T-helper 1 cell treated with Interleukin-12 subunit alpha and Interleukin-12 subunit beta and Interleukin-4 antibody, amounts not matched to agents 30 ng/mL and 1 ng/mL, for 36 hours (primary cell): ENCODE measurements at regions not wholly inside any gene's neighbourhood (a gene's known extent, or its start where the extent isn't known, plus 50 kb on each side); places are given as distances from the start of the nearest gene placed in this dataset.
"Not testable (repeated sequence)": the region's sequence is repeated elsewhere in the genome, so short reads cannot be mapped to it uniquely, and the experiment has no call there.

Experiments used
- intact Hi-C: fragments of 100-400 bp; cut with micrococcal nuclease; formaldehyde crosslinking; loops from one replicate; pipeline ENCODE4 v1.15.1; 2024

GRCh38 chr15:96984121-96984671 lies 653.7 kb downstream of the NR2F2 start:
- intact Hi-C loops, result not testable (repeated sequence)

DNA sequence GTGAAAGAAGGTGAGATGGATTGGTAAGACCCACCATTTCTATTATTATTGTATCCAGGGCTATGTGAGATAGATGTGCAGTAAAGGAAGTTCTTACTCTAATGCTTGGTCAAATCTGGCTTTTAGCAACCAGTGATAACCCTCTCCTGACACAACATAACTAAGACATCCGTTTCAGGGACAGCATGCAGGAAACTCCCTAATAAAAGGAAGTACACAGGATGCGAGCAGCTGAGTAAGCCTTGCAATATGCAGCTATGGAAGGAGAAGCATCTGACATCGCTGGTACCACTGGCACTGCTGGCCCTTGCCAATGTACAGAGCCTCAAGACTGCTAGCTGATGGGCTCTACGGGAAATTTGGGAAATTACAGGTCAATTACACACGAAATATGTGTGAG lies 662.3 kb downstream of the NR2F2 start:
- intact Hi-C loops, result no loop called here

DNA sequence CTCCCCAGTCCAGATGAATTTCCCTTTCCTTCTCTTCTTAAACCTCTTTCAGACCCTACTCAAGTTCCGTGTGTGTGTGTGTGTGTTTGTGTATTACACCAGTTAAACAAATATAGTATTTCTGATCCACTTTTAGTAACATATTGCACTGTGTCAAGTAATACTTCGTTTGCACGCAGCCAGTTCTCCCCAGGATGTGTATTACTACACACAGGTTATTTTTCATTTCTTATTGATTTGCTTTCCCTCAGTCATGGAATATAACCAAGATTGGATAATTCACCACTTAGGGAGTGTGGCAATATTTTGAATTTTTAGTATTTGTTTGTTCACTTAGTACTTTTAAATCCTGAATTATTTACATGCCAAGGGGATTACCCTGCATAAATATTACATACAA lies 667.0 kb downstream of the NR2F2 start:
- intact Hi-C loops, result no loop called here

GRCh38 chr15:97009031-97009431 lies 678.5 kb downstream of the NR2F2 start:
- intact Hi-C loops, result no loop called here

- intact Hi-C loops, result no loop called here
These were observed 682.5 kb downstream of the NR2F2 start for GRCh38 chr15:97012986-97013385.

DNA sequence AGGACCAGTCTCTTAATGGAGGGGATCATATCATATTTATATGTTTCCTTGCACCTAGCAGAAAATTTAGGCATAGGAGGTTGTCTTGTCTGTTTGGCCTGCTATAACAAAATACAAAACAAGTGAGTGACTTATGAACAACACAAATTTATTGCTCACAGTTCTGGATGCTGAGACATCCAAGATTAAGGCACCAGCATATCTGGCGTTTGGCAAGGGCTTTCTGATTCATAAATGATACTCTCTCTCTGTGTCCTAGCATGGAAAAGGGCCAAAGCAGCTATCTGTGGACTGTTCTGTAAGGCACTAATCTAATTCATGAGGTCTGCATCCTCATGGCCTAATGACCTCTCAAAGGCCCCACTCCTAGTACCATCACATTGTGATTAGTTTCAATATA lies 683.0 kb downstream of the NR2F2 start:
- intact Hi-C loops, result no loop called here

- intact Hi-C loops, result no loop called here
These were observed 683.5 kb downstream of the NR2F2 start for GRCh38 chr15:97014001-97014400.

- intact Hi-C loops, result no loop called here
These were observed 693.0 kb downstream of the NR2F2 start for GRCh38 chr15:97023488-97023844.

DNA sequence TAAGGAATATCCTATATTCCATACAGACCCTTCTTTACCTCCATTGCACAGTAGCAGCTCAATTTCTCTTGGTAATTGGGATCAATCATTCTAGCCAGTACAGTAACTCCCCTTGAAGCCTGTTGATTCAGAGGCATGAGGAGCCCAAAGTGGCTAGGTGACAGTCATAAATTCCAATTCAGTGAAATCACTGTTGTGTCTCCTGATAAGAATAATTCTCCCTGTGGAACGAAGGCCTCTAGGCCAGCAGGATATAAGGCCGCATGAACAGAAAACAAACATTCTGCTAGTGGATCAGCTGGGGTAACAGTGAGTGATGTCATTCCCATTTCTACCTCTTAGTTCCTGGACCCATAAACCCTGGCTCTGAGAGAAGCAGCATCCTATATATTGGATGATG lies 696.3 kb downstream of the NR2F2 start:
- intact Hi-C loops, result no loop called here

DNA sequence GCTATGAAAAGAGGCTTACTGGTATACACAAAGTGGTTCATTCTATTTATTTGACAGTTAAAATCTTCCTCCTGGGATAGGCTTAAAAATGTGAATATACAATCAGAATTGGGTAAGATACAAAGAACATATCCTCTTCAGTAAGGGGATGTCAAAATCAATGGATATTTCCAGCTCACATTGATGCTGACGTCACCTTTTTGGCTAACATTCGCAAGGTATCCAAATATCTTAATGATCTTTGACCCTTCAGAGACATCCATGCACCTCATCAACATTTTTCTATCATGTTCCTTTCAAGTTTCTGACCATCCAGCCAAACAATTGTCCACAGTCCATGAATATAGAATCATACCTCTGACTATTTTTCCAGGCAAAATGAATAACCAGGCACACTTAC lies 697.3 kb downstream of the NR2F2 start:
- intact Hi-C loops, result no loop called here

GRCh38 chr15:97030251-97030650 lies 699.8 kb downstream of the NR2F2 start:
- intact Hi-C loops, result no loop called here

DNA sequence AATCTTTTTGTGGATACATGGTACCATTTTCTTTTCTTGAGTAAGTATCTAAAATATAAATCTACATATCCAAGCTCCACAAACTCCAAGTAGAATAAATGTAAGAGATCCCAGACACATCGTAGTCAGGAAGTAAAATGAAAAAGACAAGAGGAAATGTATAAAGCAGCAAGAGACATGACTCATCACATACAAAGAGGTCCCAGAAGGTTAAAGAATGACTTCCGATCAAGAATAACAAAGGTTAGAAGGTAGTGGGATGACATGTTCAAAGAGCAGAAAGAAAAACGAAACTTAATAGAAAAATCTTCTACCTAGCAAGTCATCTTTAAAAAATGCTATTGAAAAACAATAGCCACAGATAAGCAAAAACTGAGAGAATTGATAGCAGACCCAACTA lies 705.8 kb downstream of the NR2F2 start:
- intact Hi-C loops, result no loop called here

GRCh38 chr15:97037080-97037479 lies 706.6 kb downstream of the NR2F2 start:
- intact Hi-C loops, result no loop called here

DNA sequence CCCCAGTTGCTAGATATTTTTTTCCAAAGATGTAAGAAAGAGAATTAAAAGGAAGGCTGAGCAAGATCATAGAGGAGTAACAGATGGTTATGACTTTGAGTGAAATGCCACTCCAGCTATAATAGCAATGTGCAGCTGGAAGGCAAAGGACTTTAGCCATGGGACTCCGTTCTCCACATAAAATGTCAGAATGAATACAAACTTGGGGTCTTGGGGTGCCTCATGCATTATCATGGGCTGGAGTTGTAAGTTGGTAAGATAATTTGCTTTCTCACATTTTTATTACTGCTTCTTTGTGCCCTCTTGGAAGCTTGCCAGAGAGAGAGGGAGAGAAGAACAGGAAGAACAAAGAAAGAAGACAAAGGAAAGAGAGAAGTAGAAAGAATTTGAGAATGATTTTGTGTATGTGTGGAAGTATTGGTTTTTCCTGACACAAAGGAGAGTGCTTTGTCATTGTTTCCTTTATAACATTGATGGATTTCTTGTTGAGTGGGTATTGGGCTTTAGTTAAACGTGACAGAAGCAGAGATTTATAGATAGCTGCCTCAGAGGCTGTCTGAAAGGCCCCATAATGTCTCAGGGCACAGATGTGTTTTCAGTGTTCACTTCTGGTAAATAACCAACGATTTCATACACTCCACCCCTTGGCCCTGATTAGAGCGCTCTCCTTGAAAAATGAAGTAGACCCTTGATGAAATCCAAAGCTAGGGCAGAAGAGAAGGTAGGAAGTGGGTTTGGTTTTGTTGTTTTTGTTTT lies 715.3 kb downstream of the NR2F2 start:
- intact Hi-C loops, result no loop called here

DNA sequence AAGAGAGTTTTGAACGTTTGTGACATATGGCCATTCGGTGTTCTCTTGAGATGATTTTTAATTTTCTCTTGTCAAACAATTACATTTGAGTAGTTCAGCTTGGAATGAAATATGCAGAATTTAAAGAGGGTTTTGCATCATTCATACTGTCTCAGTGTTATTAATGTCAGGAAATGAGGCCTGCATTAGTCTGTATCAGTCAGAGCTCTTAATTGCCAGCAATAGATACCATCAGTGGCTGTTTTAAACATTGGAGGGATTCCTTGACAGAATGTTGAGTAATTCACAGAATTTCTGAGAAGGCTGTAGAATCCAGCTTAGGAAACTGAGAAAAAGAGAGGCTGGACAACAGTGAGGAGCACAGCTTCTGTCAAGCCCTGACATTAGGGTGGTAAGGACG lies 722.0 kb downstream of the NR2F2 start:
- intact Hi-C loops, result no loop called here

GRCh38 chr15:97053635-97054034 lies 723.1 kb downstream of the NR2F2 start:
- intact Hi-C loops, result no loop called here

GRCh38 chr15:97057503-97057902 lies 727.0 kb downstream of the NR2F2 start:
- intact Hi-C loops, result no loop called here

- intact Hi-C loops, result no loop called here
These were observed 728.8 kb downstream of the NR2F2 start for GRCh38 chr15:97059281-97059680.

GRCh38 chr15:97061392-97061791 lies 730.9 kb downstream of the NR2F2 start:
- intact Hi-C loops, result no loop called here

- intact Hi-C loops, result no loop called here
These were observed 741.2 kb downstream of the NR2F2 start for GRCh38 chr15:97071668-97072067.

DNA sequence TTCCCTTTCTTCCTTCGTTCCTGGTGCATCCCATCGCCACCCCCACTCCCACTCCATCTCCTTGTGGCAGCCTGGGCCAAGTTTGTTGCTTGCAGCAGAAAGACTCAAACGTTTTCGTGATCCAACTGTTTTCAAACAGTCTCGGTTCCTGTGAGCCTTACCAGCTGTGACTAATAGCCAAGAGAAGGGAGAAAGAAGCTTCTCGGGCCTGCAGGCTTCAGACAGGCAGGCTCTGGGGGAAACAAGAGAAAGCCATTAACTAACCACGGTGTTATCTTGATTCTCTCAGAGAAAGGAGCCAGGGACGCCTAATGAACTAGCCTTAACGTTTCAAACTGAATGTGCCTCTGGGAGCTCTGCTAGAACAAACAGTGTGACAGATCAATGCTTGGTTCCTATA lies 742.0 kb downstream of the NR2F2 start:
- intact Hi-C loops, result no loop called here

DNA sequence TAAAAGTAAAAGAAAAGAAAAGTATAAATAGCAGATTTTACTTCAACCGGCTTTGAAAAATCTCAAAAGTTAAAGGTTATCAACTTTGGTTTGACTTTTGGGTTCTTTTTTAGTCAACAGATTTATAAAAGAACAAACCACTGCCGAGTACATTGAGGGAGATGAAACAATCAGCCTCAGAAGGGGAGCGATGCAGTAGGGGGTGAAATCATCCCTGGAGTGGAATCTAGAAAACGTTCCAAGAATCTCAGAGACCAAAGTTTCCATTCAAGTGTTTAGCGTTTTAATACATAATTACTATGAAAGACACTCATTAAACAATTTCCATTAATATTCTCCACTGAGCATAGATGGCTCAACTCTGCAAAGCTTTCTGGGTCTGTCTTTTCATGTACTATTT lies 745.5 kb downstream of the NR2F2 start:
- intact Hi-C loops, result no loop called here

DNA sequence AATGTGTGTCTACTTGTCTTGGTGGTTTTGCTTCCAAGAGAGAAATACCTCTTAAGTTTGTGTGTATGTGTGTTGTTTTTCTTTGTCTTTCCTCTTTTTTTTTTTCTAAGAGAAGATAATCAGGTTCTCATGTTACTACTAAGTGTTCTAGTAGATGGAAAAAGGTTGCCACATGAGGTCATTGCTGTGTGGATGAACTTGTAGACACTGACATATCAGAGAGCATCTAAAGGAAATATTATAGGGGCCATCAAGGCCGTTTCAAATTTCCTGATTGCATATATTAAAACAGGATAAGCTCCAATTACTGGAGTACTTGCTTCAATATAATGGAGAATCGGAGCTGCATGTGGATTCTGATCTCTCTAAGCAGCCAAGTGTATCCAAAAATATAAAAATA lies 747.5 kb downstream of the NR2F2 start:
- intact Hi-C loops, result no loop called here

DNA sequence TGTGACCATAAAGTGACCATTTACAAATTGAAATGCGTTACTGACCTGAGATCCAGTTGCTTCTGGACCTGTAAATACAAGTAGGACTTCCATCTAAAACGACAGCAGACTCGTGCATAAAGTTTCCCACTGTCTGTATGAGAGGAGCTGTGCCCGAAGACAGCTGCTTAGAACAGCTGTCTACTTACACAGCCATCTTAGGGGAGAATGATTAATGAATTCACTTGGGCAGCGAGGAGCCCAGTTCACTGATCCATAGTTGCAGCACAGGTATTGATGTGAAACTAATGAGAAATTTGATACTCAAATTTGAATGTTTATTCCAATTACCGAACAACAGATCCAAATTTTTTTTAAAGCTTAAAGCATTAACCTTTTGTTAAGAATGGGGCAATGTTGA lies 748.1 kb downstream of the NR2F2 start:
- intact Hi-C loops, result no loop called here
